IMR-90 (cell line): ENCODE measurements at regions not wholly inside any gene's neighbourhood (a gene's known extent, or its start where the extent isn't known, plus 50 kb on each side); places are given as distances from the start of the nearest gene placed in this dataset.

ENCODE experiments used
- CTCF ChIP-seq: conservative IDR thresholded peaks from 2 replicates; pipeline ENCODE4 v1.5.1; 2012; ENCODE audit warnings: mild to moderate bottlenecking, low read depth, low read length, improper control_type of control experiment
- FOS ChIP-seq: fragments of 150-350 bp; IDR thresholded peaks from 2 replicates; pipeline ENCODE4 v1.6.1; 2016; ENCODE audit warnings: low read depth, low read length
- MAFK ChIP-seq: IDR thresholded peaks from 2 replicates; pipeline ENCODE4 v1.6.1; 2012; ENCODE audit warnings: low read depth, low read length, improper control_type of control experiment
- NFE2L2 ChIP-seq: fragments of 150-350 bp; IDR thresholded peaks from 2 replicates; pipeline ENCODE4 v1.6.1; 2016; ENCODE audit warnings: low read depth, mild to moderate bottlenecking, low read length
- POLR2A ChIP-seq: IDR thresholded peaks from 2 replicates; pipeline ENCODE4 v1.6.1; 2012; ENCODE audit warnings: mild to moderate bottlenecking, low read depth, low read length
- USF2 ChIP-seq: fragments of 150-350 bp; IDR thresholded peaks from 2 replicates; pipeline ENCODE4 v1.6.1; 2017; ENCODE audit warnings: mild to moderate bottlenecking, antibody characterized with exemption, low read length, low read depth

GRCh38 chr3:181358562-181358961 lies 353.2 kb upstream of the SOX2 start:
- no peak for TF ChIP-seq POLR2A
- TF ChIP-seq CTCF = no peak
- no peak for TF ChIP-seq FOS
- no peak for TF ChIP-seq MAFK
- TF ChIP-seq USF2 = no peak
- TF ChIP-seq NFE2L2 = no peak
